ENCODE measurements at regions not wholly inside any gene's neighbourhood (a gene's known extent, or its start where the extent isn't known, plus 50 kb on each side); places are given as distances from the start of the nearest gene placed in this dataset.
"Not testable (repeated sequence)": the region's sequence is repeated elsewhere in the genome, so short reads cannot be mapped to it uniquely, and the experiment has no call there.

- H3K9ac ChIP-seq (ENCODE audit: low read length) = no peak overlapping the region
- no peaks in the 10 kb centered on the region for H3K36me3 ChIP-seq (ENCODE audit: insufficient read depth, low read length)
- H3K9me3 ChIP-seq (ENCODE audit: low read length) = no peaks in the 10 kb centered on the region
- H3K27ac ChIP-seq (ENCODE audit: low read depth, low read length) = no peak overlapping the region
- no peaks in the 10 kb centered on the region for H3K27me3 ChIP-seq (ENCODE audit: control insufficient read depth in 1 of 2, insufficient read depth in 2 of 2, low read length in 2 of 2)
- H3K4me3 ChIP-seq (ENCODE audit: low read depth in 1 of 2, low read length in 2 of 2) = no peak overlapping the region
- no peaks in the 10 kb centered on the region for H3K4me1 ChIP-seq (ENCODE audit: insufficient read depth, low read length)
Measured at GRCh38 chr5:74452856-74453255, 187.7 kb downstream of the ENC1 start.

DNA sequence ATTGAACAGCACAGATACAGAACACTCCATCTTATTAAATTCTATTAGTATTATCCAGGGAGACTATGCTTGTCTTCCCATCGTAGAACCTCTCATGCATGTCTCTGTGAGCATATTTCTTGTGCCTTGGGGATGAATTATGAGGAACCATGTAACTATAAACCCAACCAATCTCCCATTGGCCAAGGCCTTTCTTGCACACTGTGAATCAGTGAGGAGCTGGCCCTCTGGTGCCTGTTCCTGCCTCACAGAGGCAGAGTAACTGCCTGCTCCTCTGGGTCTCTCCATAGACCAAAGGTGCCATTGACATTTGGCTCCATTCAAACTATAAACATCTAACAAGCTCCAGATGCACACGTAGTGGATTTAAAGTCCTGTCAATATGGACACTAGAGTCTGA is 190.4 kb downstream of the ENC1 start:
- Histone ChIP-seq H3K9me3 (ENCODE audit: low read length) (no peaks in the 10 kb centered on the region), H3K4me3 (ENCODE audit: low read depth in 1 of 2, low read length in 2 of 2) (no peak overlapping the region), H3K4me1 (ENCODE audit: insufficient read depth, low read length) (no peaks in the 10 kb centered on the region), H3K27ac (ENCODE audit: low read depth, low read length) (no peak overlapping the region), H3K36me3 (ENCODE audit: insufficient read depth, low read length) (no peaks in the 10 kb centered on the region), H3K9ac (ENCODE audit: low read length) (no peak overlapping the region), H3K27me3 (ENCODE audit: control insufficient read depth in 1 of 2, insufficient read depth in 2 of 2, low read length in 2 of 2) (no peaks in the 10 kb centered on the region)

- Histone ChIP-seq H3K27me3 (ENCODE audit: control insufficient read depth in 1 of 2, insufficient read depth in 2 of 2, low read length in 2 of 2) (no peaks in the 10 kb centered on the region), H3K4me3 (ENCODE audit: low read depth in 1 of 2, low read length in 2 of 2) (no peak overlapping the region), H3K4me1 (ENCODE audit: insufficient read depth, low read length) (no peaks in the 10 kb centered on the region), H3K36me3 (ENCODE audit: insufficient read depth, low read length) (no peaks in the 10 kb centered on the region), H3K9ac (ENCODE audit: low read length) (no peak overlapping the region), H3K27ac (ENCODE audit: low read depth, low read length) (no peak overlapping the region), H3K9me3 (ENCODE audit: low read length) (no peaks in the 10 kb centered on the region)
Measured at GRCh38 chr5:74446725-74447241, 193.7 kb downstream of the ENC1 start.

- no peaks in the 10 kb centered on the region for H3K4me1 ChIP-seq (ENCODE audit: insufficient read depth, low read length)
- H3K9me3 ChIP-seq (ENCODE audit: low read length) = no peaks in the 10 kb centered on the region
- H3K4me3 ChIP-seq (ENCODE audit: low read depth in 1 of 2, low read length in 2 of 2) = no peak overlapping the region
- H3K27ac ChIP-seq (ENCODE audit: low read depth, low read length) = no peak overlapping the region
- no peaks in the 10 kb centered on the region for H3K36me3 ChIP-seq (ENCODE audit: insufficient read depth, low read length)
- no peak overlapping the region for H3K9ac ChIP-seq (ENCODE audit: low read length)
- no peaks in the 10 kb centered on the region for H3K27me3 ChIP-seq (ENCODE audit: control insufficient read depth in 1 of 2, insufficient read depth in 2 of 2, low read length in 2 of 2)
Measured at GRCh38 chr5:74442466-74442865, 198.1 kb downstream of the ENC1 start.

- Histone ChIP-seq H3K27me3 (ENCODE audit: control insufficient read depth in 1 of 2, insufficient read depth in 2 of 2, low read length in 2 of 2) (no peaks in the 10 kb centered on the region), H3K4me3 (ENCODE audit: low read depth in 1 of 2, low read length in 2 of 2) (no peak overlapping the region), H3K9ac (ENCODE audit: low read length) (no peak overlapping the region), H3K4me1 (ENCODE audit: insufficient read depth, low read length) (no peaks in the 10 kb centered on the region), H3K27ac (ENCODE audit: low read depth, low read length) (no peak overlapping the region), H3K36me3 (ENCODE audit: insufficient read depth, low read length) (no peaks in the 10 kb centered on the region), H3K9me3 (ENCODE audit: low read length) (no peaks in the 10 kb centered on the region)
Measured at GRCh38 chr5:74441616-74442015, 198.9 kb downstream of the ENC1 start.

GRCh38 chr5:74440341-74440740 is 200.2 kb downstream of the ENC1 start:
- no peak overlapping the region for H3K27ac ChIP-seq (ENCODE audit: low read depth, low read length)
- H3K4me3 ChIP-seq (ENCODE audit: low read depth in 1 of 2, low read length in 2 of 2) = no peak overlapping the region
- H3K27me3 ChIP-seq (ENCODE audit: control insufficient read depth in 1 of 2, insufficient read depth in 2 of 2, low read length in 2 of 2) = no peaks in the 10 kb centered on the region

DNA sequence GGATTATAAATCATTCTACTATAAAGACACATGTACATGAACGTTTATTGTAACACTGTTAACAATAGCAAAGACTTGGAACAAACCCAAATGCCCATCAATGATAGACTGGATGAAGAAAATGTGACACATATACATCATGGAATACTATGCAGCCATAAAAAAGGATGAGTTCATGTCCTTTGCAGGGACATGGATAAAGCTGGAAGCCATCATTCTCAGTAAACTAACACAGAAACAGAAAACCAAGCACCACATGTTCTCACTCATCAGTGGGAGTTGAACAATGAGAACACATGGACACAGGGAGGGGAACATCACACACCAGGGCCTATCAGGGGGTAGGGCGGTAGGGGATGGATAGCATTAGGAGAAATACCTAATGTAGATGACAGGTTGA is 202.7 kb downstream of the ENC1 start:
- H3K27ac ChIP-seq (ENCODE audit: low read depth, low read length); H3K4me1 ChIP-seq (ENCODE audit: insufficient read depth, low read length); H3K9me3 ChIP-seq (ENCODE audit: low read length); H3K9ac ChIP-seq (ENCODE audit: low read length); H3K4me3 ChIP-seq (ENCODE audit: low read depth in 1 of 2, low read length in 2 of 2); H3K27me3 ChIP-seq (ENCODE audit: control insufficient read depth in 1 of 2, insufficient read depth in 2 of 2, low read length in 2 of 2); H3K36me3 ChIP-seq (ENCODE audit: insufficient read depth, low read length): not testable (repeated sequence)

More at GRCh38 chr5:74440341-74440740, 200.2 kb downstream of the ENC1 start:
- H3K36me3 ChIP-seq (ENCODE audit: insufficient read depth, low read length) = no peaks in the 10 kb centered on the region
- no peak overlapping the region for H3K9ac ChIP-seq (ENCODE audit: low read length)
- H3K9me3 ChIP-seq (ENCODE audit: low read length) = no peaks in the 10 kb centered on the region
- H3K4me1 ChIP-seq (ENCODE audit: insufficient read depth, low read length) = no peaks in the 10 kb centered on the region

DNA sequence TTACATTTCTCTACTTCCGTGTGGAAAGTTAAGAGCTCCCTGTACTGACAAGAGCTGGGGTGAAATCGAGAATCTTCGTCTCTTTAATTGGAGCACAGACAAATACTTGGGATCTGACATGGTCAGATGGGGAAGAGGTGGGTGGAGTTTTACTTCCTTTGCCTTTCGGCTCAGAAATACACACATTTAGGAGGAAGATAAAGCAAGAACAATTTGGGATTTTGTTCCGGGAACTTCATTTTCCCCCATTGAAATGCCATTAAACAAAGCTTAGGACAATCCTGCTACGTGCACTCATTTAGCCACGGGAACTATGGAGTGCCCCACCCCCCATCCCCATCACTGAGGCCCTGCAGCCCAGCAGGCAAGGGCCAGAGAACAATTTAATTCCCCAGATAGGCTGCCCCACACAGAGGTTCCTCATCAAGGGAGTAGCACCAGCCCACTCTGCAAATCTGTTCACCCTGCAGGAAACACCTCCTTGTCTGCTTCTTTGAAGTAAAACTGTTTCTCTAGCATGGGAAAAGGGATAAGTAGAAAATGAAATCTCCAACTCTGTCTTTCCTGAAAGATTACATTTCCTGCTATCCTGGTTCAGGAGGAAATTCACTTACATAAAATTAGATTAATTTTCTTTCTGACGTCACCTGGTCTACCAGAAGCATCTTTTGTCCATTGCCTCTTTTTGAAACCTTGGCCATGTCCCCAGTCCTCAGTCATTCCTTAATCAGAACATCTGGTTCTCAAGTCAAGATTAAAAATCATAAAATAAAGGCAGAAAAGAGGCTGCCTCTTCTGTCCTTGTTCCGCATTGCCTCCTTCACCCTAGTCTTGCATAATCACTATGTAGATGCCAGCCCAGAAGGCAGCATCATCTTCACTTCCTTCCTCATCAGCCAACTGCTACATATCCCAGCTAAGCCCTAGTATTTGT is 206.4 kb downstream of the ENC1 start:
- no peak overlapping the region for H3K4me3 ChIP-seq (ENCODE audit: low read depth in 1 of 2, low read length in 2 of 2)
- H3K4me1 ChIP-seq (ENCODE audit: insufficient read depth, low read length) = no peaks in the 10 kb centered on the region
- H3K9ac ChIP-seq (ENCODE audit: low read length) = no peak overlapping the region
- H3K27me3 ChIP-seq (ENCODE audit: control insufficient read depth in 1 of 2, insufficient read depth in 2 of 2, low read length in 2 of 2) = no peaks in the 10 kb centered on the region
- H3K27ac ChIP-seq (ENCODE audit: low read depth, low read length) = no peak overlapping the region
- H3K36me3 ChIP-seq (ENCODE audit: insufficient read depth, low read length) = no peaks in the 10 kb centered on the region
- no peaks in the 10 kb centered on the region for H3K9me3 ChIP-seq (ENCODE audit: low read length)

DNA sequence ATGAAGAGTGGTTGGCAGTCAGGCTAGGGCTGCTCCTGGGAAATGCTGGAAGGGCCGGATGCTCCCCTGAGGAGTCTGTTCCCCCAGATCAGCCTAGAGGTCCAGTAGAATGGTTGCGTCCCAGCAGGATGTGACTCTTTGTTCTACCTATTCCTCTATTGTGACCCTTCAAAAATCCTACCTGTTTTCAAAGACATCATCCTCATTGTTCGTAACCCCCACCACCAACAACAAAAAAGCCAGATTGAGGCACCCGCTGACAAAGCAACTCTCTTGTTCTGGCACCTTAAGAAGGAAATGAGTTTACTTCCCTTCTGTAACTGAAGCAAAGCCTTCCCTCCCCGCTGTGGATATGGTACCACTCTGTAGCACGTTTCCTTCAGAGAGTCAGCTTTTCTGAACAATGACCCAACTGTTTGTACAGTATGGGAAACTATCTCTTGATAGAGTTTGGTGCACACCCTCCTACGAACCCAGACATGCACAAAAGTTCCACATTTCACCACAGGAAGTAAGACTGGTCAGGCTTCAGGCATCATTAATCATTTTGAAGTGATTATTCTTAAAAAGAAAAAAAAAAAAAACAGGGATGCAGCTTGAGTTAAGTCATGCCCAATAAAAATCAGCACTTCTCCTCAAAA is 207.2 kb downstream of the ENC1 start:
- Histone ChIP-seq H3K4me1 (ENCODE audit: insufficient read depth, low read length) (no peaks in the 10 kb centered on the region), H3K9ac (ENCODE audit: low read length) (no peak overlapping the region), H3K27me3 (ENCODE audit: control insufficient read depth in 1 of 2, insufficient read depth in 2 of 2, low read length in 2 of 2) (no peaks in the 10 kb centered on the region), H3K27ac (ENCODE audit: low read depth, low read length) (no peak overlapping the region), H3K9me3 (ENCODE audit: low read length) (no peaks in the 10 kb centered on the region), H3K4me3 (ENCODE audit: low read depth in 1 of 2, low read length in 2 of 2) (no peak overlapping the region), H3K36me3 (ENCODE audit: insufficient read depth, low read length) (no peaks in the 10 kb centered on the region)

DNA sequence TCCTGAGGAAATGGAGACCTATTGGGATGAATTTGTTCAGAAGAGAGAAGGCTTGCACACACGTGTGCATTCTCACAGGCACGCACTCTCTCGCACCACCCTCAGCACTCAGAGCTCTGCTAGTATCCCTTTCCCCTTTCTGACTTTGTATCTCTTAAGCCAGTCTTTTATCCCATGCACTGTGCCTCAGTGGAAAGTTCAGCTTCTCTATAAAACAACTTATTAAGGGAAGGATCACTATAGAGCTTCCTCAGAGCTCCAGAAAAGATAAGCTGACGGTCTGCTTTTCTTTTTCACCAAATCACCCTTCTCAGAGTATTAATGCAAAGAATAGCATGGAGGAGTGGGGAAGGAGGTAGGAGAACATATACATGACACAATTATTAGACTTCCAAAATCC is 207.8 kb downstream of the ENC1 start:
- Histone ChIP-seq H3K36me3 (ENCODE audit: insufficient read depth, low read length) (no peaks in the 10 kb centered on the region), H3K9ac (ENCODE audit: low read length) (no peak overlapping the region), H3K9me3 (ENCODE audit: low read length) (no peaks in the 10 kb centered on the region), H3K27me3 (ENCODE audit: control insufficient read depth in 1 of 2, insufficient read depth in 2 of 2, low read length in 2 of 2) (no peaks in the 10 kb centered on the region), H3K4me3 (ENCODE audit: low read depth in 1 of 2, low read length in 2 of 2) (no peak overlapping the region), H3K4me1 (ENCODE audit: insufficient read depth, low read length) (no peaks in the 10 kb centered on the region), H3K27ac (ENCODE audit: low read depth, low read length) (no peak overlapping the region)

DNA sequence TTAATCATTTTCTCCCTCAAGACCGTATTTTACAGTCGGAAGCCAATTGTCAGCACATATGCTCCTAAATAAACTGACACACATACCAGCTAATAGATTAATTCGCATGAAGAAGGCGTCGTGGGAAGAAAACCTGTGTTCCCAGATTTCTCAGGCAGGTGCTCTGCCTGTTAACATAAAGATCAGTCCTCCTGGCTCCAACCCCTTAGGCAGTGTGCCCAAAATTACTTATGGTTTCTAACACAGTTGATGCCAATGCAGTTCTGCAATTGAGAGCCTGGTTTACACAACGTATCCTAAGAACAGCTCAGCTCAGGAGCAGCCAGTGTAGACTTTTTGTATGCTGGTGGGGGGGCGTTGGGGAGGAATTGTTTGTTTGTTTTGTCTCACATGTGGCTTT is 208.3 kb downstream of the ENC1 start:
- no peak overlapping the region for H3K9ac ChIP-seq (ENCODE audit: low read length)
- H3K4me3 ChIP-seq (ENCODE audit: low read depth in 1 of 2, low read length in 2 of 2) = no peak overlapping the region
- no peaks in the 10 kb centered on the region for H3K9me3 ChIP-seq (ENCODE audit: low read length)
- no peaks in the 10 kb centered on the region for H3K36me3 ChIP-seq (ENCODE audit: insufficient read depth, low read length)
- H3K4me1 ChIP-seq (ENCODE audit: insufficient read depth, low read length) = no peaks in the 10 kb centered on the region
- H3K27me3 ChIP-seq (ENCODE audit: control insufficient read depth in 1 of 2, insufficient read depth in 2 of 2, low read length in 2 of 2) = no peaks in the 10 kb centered on the region
- no peak overlapping the region for H3K27ac ChIP-seq (ENCODE audit: low read depth, low read length)
